Head of caudate nucleus (tissue), 42 donors: ENCODE measurements at regions not wholly inside any gene's neighbourhood (a gene's known extent, or its start where the extent isn't known, plus 50 kb on each side); places are given as distances from the start of the nearest gene placed in this dataset.
"Not testable (repeated sequence)": the region's sequence is repeated elsewhere in the genome, so short reads cannot be mapped to it uniquely, and the experiment has no call there.

Experiments
- DNase-seq, 42 donors: peaks; one replicate each; pipeline versions ENCODE4 v3.0.0 to v3.0.0-alpha.2; 2020 to 2021; ENCODE audit warnings: mixed read lengths in 7 of 42
- intact Hi-C: fragments of 100-400 bp; cut with DNase I; formaldehyde crosslinking; loops from one replicate; pipeline ENCODE4 v1.15.0; 2022

DNA sequence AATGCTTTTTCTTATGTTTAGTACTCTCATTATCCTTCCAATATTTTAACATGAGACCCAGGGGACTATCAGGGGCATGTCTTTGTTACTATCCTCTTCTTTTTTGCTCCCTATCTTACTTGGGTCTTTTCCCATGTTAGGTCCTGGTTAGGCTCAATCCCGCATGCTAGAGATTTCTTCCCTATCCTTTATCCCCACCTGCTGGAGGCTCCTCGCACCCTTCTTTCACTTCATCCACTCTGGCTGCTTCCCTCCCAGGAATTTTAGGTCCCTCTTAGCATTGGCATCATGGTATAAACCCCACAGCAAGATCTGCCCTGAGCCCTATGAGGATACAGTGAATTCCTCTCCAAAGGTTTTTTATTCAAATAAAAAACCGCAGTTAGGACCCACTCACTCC lies 567.3 kb downstream of the ANKRD30B start:
- peak in 26 of 42 donors; percentile 3 to 71 (median 32) for DNase-seq
- intact Hi-C loops = not testable (repeated sequence)

DNA sequence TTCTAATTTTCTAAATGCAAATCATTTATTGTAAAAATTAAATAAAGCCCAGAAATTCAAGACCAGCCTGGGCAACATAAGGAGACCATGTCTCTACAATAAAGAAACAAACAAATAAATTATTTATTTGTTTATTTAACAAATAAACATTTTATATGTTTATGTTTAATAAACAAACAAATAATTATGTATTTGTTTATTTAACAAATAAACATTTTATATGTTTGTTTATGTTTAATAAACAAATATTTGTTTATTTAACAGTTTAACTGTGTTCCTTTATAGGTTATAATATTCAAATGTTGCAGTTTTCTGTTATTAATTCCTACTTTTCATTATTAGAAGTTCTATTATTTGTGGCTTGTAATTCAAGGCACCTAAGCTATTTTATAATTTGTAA lies 570.7 kb downstream of the ANKRD30B start:
- intact Hi-C loops, DNase-seq: not testable (repeated sequence)

DNA sequence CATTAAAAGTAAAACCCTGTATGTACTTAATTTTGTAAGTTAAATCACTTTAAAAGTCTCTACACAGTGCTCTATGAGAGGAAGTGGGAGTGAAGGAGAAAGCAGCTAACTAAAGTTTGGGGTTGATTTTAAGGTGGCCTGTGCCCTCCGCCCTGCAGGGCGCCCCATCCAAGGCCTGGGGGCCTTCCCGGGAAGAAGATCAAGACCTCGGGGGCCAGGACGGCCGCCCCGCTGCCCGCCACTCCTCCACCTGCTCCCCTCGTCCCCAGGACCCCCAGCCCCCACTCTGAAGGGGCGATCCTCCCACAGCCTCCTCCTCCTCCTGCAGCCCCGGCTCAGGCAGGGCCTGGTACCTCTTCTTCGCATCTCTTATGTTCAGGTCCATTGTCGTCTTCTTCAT lies 581.7 kb downstream of the ANKRD30B start:
- intact Hi-C loops, DNase-seq: not testable (repeated sequence)

- intact Hi-C loops, DNase-seq: not testable (repeated sequence)
Measured at GRCh38 chr18:15330149-15330548, 582.2 kb downstream of the ANKRD30B start.

DNA sequence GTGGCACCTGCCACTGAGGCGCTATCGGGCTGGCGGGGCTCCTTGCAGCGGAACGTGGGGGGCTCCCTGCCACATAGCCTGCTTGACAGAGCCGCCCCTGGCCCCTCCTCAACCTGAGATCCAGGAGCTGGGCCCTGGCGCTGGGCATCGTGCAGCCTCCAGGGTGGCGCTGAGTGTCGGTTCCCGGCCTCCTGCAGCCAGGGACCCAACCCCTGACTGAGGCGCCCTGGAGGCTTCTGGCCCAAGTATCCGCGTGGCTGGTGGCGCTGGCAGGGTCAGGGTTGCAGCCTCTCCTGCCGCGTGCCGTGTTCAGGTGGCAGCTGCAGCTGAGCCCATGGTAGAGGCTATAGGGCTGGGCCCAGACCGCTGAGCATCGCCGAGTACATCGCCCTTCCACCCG lies 582.6 kb downstream of the ANKRD30B start:
- DNase-seq, intact Hi-C loops: not testable (repeated sequence)

- intact Hi-C loops, DNase-seq: not testable (repeated sequence)
Measured at GRCh38 chr18:15375671-15376070, 627.7 kb downstream of the ANKRD30B start.

DNA sequence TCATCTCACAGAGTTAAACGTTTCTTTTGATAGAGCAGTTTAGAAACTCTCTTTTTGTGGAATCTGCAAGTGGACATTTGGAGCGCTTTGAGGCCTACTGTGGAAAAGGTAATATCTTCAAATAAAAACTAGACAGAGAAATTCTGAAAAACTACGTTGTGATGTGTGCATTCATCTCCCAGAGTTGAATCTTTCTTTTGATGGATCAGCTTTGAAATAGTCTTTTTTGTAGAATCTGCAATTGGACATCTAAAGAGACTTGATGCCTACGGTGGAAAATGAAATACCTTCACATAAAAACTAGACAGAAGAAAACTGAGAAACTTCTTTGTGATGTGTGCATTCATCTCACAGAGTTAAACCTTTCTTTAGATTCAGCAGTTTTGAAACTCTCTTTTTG lies 659.9 kb downstream of the ANKRD30B start:
- intact Hi-C loops, DNase-seq: not testable (repeated sequence)
